H1 (cell line): ENCODE measurements at regions not wholly inside any gene's neighbourhood (a gene's known extent, or its start where the extent isn't known, plus 50 kb on each side); places are given as distances from the start of the nearest gene placed in this dataset.

ENCODE experiments used
- CTCF ChIA-PET: fragments of 300-600 bp; sonication (Branson Sonifier 250); formaldehyde crosslinking; loops from one replicate; lab custom pipeline; 2021; ENCODE audit not compliant: partially characterized antibody; lab: Charles Lee
- POLR2A ChIA-PET: fragments of 300-600 bp; sonication (Branson Sonifier 250); formaldehyde crosslinking; loops from one replicate; lab custom pipeline; 2021; ENCODE audit warnings: inconsistent platforms; ENCODE audit not compliant: partially characterized antibody; lab: Charles Lee
- DNase-seq, 2 experiments: peaks; one replicate each; pipeline versions ENCODE4 v3.0.0 to v3.0.0-alpha.2; 2010 to 2022; ENCODE audit warnings: low spot score in 2 of 2, low read depth in 1 of 2, mixed read lengths in 1 of 2
- FAIRE-seq: peaks from 2 replicates; lab custom pipeline; 2011; peaks lifted over from hg19 to GRCh38; lab: Jason Lieb, UNC
- H2AFZ ChIP-seq: 2 replicates; pipeline ENCODE4 v1.8.1; 2012; ENCODE audit warnings: low read length, inconsistent platforms
- H2AK5ac ChIP-seq: 2 replicates; pipeline ENCODE4 v1.6.1; 2013; ENCODE audit warnings: low read depth, low read length
- H2BK120ac ChIP-seq: replicated peaks from 2 replicates; pipeline ENCODE3; 2013; ENCODE audit warnings: low read depth, low read length, inconsistent platforms
- H2BK12ac ChIP-seq: 2 replicates; pipeline ENCODE4 v1.6.1; 2013; ENCODE audit warnings: low read depth, low read length
- H2BK15ac ChIP-seq: 2 replicates; pipeline ENCODE4 v1.6.1; 2013; ENCODE audit warnings: low read length
- H2BK20ac ChIP-seq: 2 replicates; pipeline ENCODE4 v1.6.1; 2013; ENCODE audit warnings: low read length
- H2BK5ac ChIP-seq: 2 replicates; pipeline ENCODE4 v1.6.1; 2013; ENCODE audit warnings: low read depth, low read length
- H3K14ac ChIP-seq: 2 replicates; pipeline ENCODE4 v1.6.1; 2013; ENCODE audit warnings: inconsistent platforms; ENCODE audit not compliant: insufficient read length
- H3K18ac ChIP-seq: 2 replicates; pipeline ENCODE4 v1.6.1; 2013; ENCODE audit warnings: low read length; ENCODE audit errors: extremely low read depth
- H3K23ac ChIP-seq: 2 replicates; pipeline ENCODE4 v1.6.1; 2013; ENCODE audit warnings: inconsistent platforms; ENCODE audit not compliant: insufficient read length
- H3K23me2 ChIP-seq: 2 replicates; pipeline ENCODE4 v1.6.1; 2013; ENCODE audit warnings: low read depth, low read length
- H3K27ac ChIP-seq: 2 replicates; pipeline ENCODE4 v1.6.1; 2011; ENCODE audit warnings: low read depth, low read length, inconsistent platforms
- H3K27me3 ChIP-seq, 4 experiments: replicated peaks in 1 of 4; 1 replicate in 1 of 4; 2 replicates in 3 of 4; pipeline versions ENCODE4 v1.6.1 to v1.8.1; 2011 to 2013; ENCODE audit warnings: low read length in 3 of 4, mild to moderate bottlenecking in 3 of 4, inconsistent platforms in 2 of 4, mixed read lengths in 2 of 4, moderate library complexity in 1 of 4; ENCODE audit not compliant: control insufficient read depth in 3 of 4, insufficient read depth in 3 of 4; ENCODE audit errors: extremely low read depth in 1 of 4
- H3K36me3 ChIP-seq, 4 experiments: 2 replicates each; pipeline versions ENCODE4 v1.6.1 to v1.8.1; 2011 to 2013; ENCODE audit warnings: mild to moderate bottlenecking in 4 of 4, low read length in 3 of 4, moderate library complexity in 2 of 4, control low read depth in 1 of 4, inconsistent platforms in 1 of 4; ENCODE audit not compliant: insufficient read depth in 4 of 4, control insufficient read depth in 2 of 4
- H3K4ac ChIP-seq: replicated peaks from 2 replicates; pipeline ENCODE3; 2013; ENCODE audit warnings: low read length, low read depth, mixed read lengths, inconsistent platforms; ENCODE audit not compliant: insufficient read length
- H3K4me1 ChIP-seq, 4 experiments: replicated peaks in 1 of 4; 1 replicate in 1 of 4; 2 replicates in 3 of 4; pipeline versions ENCODE4 v1.6.1 to v1.8.1; 2011 to 2013; ENCODE audit warnings: low read length in 3 of 4, inconsistent platforms in 2 of 4, mixed read lengths in 1 of 4; ENCODE audit not compliant: insufficient read depth in 4 of 4, control insufficient read depth in 3 of 4
- H3K4me2 ChIP-seq, 2 experiments: 2 replicates each; pipeline versions ENCODE4 v1.6.1 to v1.8.1; 2011 to 2013; ENCODE audit warnings: low read depth in 2 of 2, low read length in 2 of 2, control low read depth in 1 of 2, inconsistent platforms in 1 of 2, mild to moderate bottlenecking in 1 of 2; ENCODE audit not compliant: insufficient read depth in 1 of 2
- H3K4me3 ChIP-seq, 4 experiments: fragments of 200-600, 300-600 bp in 1 of 4; sonication (generic), shearing (Covaris generic), sonication (Bioruptor Twin) in 1 of 4; 2 replicates each; pipeline versions ENCODE4 v1.5.1 to v1.8.1; 2011 to 2016; ENCODE audit warnings: low read length in 4 of 4, low read depth in 3 of 4, control low read depth in 2 of 4, inconsistent platforms in 2 of 4, mild to moderate bottlenecking in 2 of 4, mixed read lengths in 1 of 4, moderate library complexity in 1 of 4; ENCODE audit not compliant: insufficient read depth in 2 of 4; ENCODE audit errors: extremely low read depth in 1 of 4
- H3K56ac ChIP-seq: replicated peaks from 2 replicates; pipeline ENCODE3; 2013; ENCODE audit warnings: low read depth, mild to moderate bottlenecking, mixed read lengths, low read length, inconsistent platforms; ENCODE audit not compliant: insufficient read length
- H3K79me1 ChIP-seq: 2 replicates; pipeline ENCODE4 v1.6.1; 2013; ENCODE audit warnings: low read depth, low read length, control low read depth
- H3K79me2 ChIP-seq, 2 experiments: 2 replicates each; pipeline versions ENCODE4 v1.6.1 to v1.8.1; 2012 to 2013; ENCODE audit warnings: low read length in 2 of 2, mild to moderate bottlenecking in 2 of 2, inconsistent platforms in 1 of 2; ENCODE audit not compliant: insufficient read depth in 2 of 2, control insufficient read depth in 1 of 2
- H3K9ac ChIP-seq, 4 experiments: replicated peaks in 1 of 4; 1 replicate in 1 of 4; 2 replicates in 3 of 4; pipeline versions ENCODE4 v1.6.1 to v1.8.1; 2011 to 2013; ENCODE audit warnings: low read depth in 3 of 4, low read length in 3 of 4, control low read depth in 2 of 4, mild to moderate bottlenecking in 2 of 4, moderate library complexity in 2 of 4, inconsistent platforms in 1 of 4; ENCODE audit errors: extremely low read depth in 1 of 4
- H3K9me3 ChIP-seq, 2 experiments: 2 replicates each; pipeline versions ENCODE4 v1.6.1 to v1.8.1; 2012 to 2013; ENCODE audit warnings: mild to moderate bottlenecking in 2 of 2, moderate library complexity in 2 of 2, control low read depth in 1 of 2, inconsistent platforms in 1 of 2, low read depth in 1 of 2, low read length in 1 of 2, mixed read lengths in 1 of 2; ENCODE audit not compliant: insufficient read depth in 2 of 2
- H4K20me1 ChIP-seq, 2 experiments: replicated peaks in 1 of 2; 2 replicates each; pipeline versions ENCODE3 to v1.8.1; 2011 to 2013; ENCODE audit warnings: inconsistent platforms in 2 of 2, low read length in 2 of 2, mild to moderate bottlenecking in 1 of 2; ENCODE audit not compliant: insufficient read depth in 2 of 2, control insufficient read depth in 1 of 2
- H4K5ac ChIP-seq: 2 replicates; pipeline ENCODE4 v1.6.1; 2013; ENCODE audit warnings: low read length, low read depth, mixed read lengths, inconsistent platforms; ENCODE audit not compliant: insufficient read length
- H4K8ac ChIP-seq: 2 replicates; pipeline ENCODE4 v1.8.0; 2013; ENCODE audit warnings: mild to moderate bottlenecking, moderate library complexity, low read length, inconsistent platforms; ENCODE audit not compliant: insufficient read depth; ENCODE audit errors: extremely low read depth
- H4K91ac ChIP-seq: replicated peaks from 2 replicates; pipeline ENCODE3; 2013; ENCODE audit warnings: low read length, mixed read lengths, inconsistent platforms; ENCODE audit not compliant: insufficient read length
- ASH2L ChIP-seq: fragments of 200-600, 300-600 bp; sonication (generic); IDR thresholded peaks from one replicate; pipeline ENCODE4 v1.7.1; 2017; ENCODE audit warnings: low read length
- CEBPB ChIP-seq: IDR thresholded peaks from 2 replicates; pipeline ENCODE4 v1.6.1; 2012; ENCODE audit warnings: low read depth, low read length
- EP300 ChIP-seq, 2 experiments: IDR thresholded peaks; 1 replicate in 1 of 2; 2 replicates in 1 of 2; pipeline ENCODE4 v1.6.1; 2011 to 2012; ENCODE audit warnings: low read depth in 2 of 2, low read length in 2 of 2, mild to moderate bottlenecking in 2 of 2, borderline replicate concordance in 1 of 2, inconsistent platforms in 1 of 2, moderate library complexity in 1 of 2
- KDM1A ChIP-seq: fragments of 200-600, 300-600 bp; sonication (generic); IDR thresholded peaks from 2 replicates; pipeline ENCODE4 v1.7.1; 2016; ENCODE audit warnings: mild to moderate bottlenecking, low read length, borderline replicate concordance
- MAFK ChIP-seq: IDR thresholded peaks from 2 replicates; pipeline ENCODE4 v1.6.1; 2012; ENCODE audit warnings: low read depth, mild to moderate bottlenecking, improper control_type of control experiment, low read length
- PHF8 ChIP-seq: fragments of 200-600 bp; sonication (generic); conservative IDR thresholded peaks from 2 replicates; pipeline ENCODE4 v1.7.1; 2012; ENCODE audit warnings: low read depth, mild to moderate bottlenecking, inconsistent platforms, low read length, moderate library complexity
- RFX5 ChIP-seq: IDR thresholded peaks from 2 replicates; pipeline ENCODE4 v1.6.1; 2011; ENCODE audit warnings: low read depth, low read length, improper control_type of control experiment, borderline replicate concordance
- RXRA ChIP-seq: IDR thresholded peaks from 2 replicates; pipeline ENCODE4 v1.6.1; 2011; ENCODE audit warnings: low read depth, mild to moderate bottlenecking, low read length, moderate library complexity; ENCODE audit not compliant: insufficient read depth
- SIX5 ChIP-seq: IDR thresholded peaks from 2 replicates; pipeline ENCODE4 v1.6.1; 2011; ENCODE audit warnings: mild to moderate bottlenecking, low read depth, low read length
- SP1 ChIP-seq: IDR thresholded peaks from 2 replicates; pipeline ENCODE4 v1.6.1; 2011; ENCODE audit warnings: low read depth, low read length
- SP2 ChIP-seq: IDR thresholded peaks from 2 replicates; pipeline ENCODE4 v1.6.1; 2012; ENCODE audit warnings: mild to moderate bottlenecking, low read length, inconsistent platforms
- SUZ12 ChIP-seq: fragments of 200-600 bp; sonication (generic); IDR thresholded peaks from 2 replicates; pipeline ENCODE4 v1.6.1; 2012; ENCODE audit warnings: mild to moderate bottlenecking, inconsistent platforms, low read length, moderate library complexity, mixed read lengths
- TAF1 ChIP-seq: IDR thresholded peaks from 2 replicates; pipeline ENCODE4 v1.6.1; 2011; ENCODE audit warnings: mild to moderate bottlenecking, low read depth, low read length
- ZNF274 ChIP-seq: IDR thresholded peaks from 2 replicates; pipeline ENCODE4 v1.7.0; 2012; ENCODE audit warnings: low read length, borderline replicate concordance; ENCODE audit errors: extremely low read depth
- WGBS, 2 experiments: shearing (Covaris generic) in 1 of 2; methylation state at CpG; one replicate each; pipeline versions ENCODE4 v1.1.6 to v1.1.7; 2013 to 2015; ENCODE audit warnings: low lambda C conversion rate in 2 of 2, mixed read lengths in 2 of 2, inconsistent platforms in 1 of 2, low coverage in 1 of 2, missing lambda C conversion rate in 1 of 2; ENCODE audit not compliant: insufficient replicate concordance in 2 of 2, insufficient coverage in 1 of 2, insufficient read length in 1 of 2; ENCODE audit errors: extremely low coverage in 1 of 2, missing lambda C conversion rate in 1 of 2; 5-methylcytosine and 5-hydroxymethylcytosine counted together
- TF ChIP-seq, protein P1 (sequence below): IDR thresholded peaks from 2 replicates; pipeline ENCODE4 v1.6.1; 2011; ENCODE audit warnings: low read depth, mild to moderate bottlenecking, low read length; ENCODE audit not compliant: insufficient read depth

DNA sequence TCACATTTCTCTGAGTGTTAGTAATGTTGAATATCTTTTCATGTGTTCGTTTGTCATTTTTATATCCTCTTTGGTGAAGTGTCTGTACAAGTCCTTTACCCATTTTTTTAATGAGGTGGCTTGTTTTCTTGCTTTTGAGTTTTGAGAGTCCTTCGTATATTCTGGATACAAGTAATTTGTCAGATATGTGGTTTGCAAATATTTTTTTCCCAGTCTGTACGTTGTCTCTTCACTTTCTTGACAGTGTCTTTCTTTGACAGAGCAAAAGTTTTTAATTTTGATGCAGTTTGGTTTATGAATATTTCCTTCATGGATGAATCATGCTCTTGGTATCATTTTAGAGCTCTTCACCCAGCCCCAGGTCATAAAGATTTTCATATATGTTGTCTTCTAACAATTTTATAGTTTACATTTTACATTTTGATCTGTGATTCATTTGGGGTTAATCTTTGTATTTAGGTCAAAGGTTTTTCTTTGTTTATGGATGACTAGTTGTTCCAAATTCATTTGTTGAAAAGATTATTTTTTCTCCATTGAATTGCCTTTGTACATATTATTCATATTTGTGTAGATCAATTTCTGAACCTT lies 152.5 kb downstream of the MRPL14 start:
- Histone ChIP-seq H3K79me2 (no peaks in the 10 kb centered on the region), H2BK120ac (no peak overlapping the region), H3K18ac (no peak overlapping the region), H4K8ac (no peak overlapping the region), H3K56ac (no peak overlapping the region), H3K79me1 (no peaks in the 10 kb centered on the region), H3K36me3 (no peaks in the 10 kb centered on the region), H4K5ac (no peak overlapping the region), H3K4me1 (peaks cover 0 to 2% (median 0%) of the 10 kb centered on the region in 4 experiments; a peak in 1 of 7 replicates), H3K4me3 (no peak overlapping the region), H2BK5ac (no peak overlapping the region), H3K23ac (no peak overlapping the region), H3K4ac (no peak overlapping the region), H2BK12ac (no peak overlapping the region), H3K9ac (no peak overlapping the region), H2BK20ac (no peak overlapping the region), H2AK5ac (no peak overlapping the region)
- CTCF ChIA-PET: no interaction called here
- WGBS, 2 experiments: 91% methylated on average over 3 of the region's 3 CpGs; no CpG with 5 or more reads in 1 of the 2 experiments
- TF ChIP-seq PHF8 (no peak), SP2 (no peak), ASH2L (no peak), TAF1 (no peak), MAFK (no peak), CEBPB (no peak), SIX5 (no peak), RFX5 (no peak), SUZ12 (no peak), ZNF274 (no peak), EP300 (IDR thresholded peaks at IDR 0.05; ENCODE audit: borderline replicate concordance in 1 of 2, low read depth in 2 of 2, low read length in 2 of 2) (no peak), KDM1A (no peak), SP1 (no peak), RXRA (no peak)
- TF ChIP-seq, protein P1, sequence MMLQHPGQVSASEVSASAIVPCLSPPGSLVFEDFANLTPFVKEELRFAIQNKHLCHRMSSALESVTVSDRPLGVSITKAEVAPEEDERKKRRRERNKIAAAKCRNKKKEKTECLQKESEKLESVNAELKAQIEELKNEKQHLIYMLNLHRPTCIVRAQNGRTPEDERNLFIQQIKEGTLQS: no peak
- TF ChIP-seq, all 59 proteins: peak for 0
- Histone ChIP-seq H2AFZ (no peak overlapping the region), H3K9me3 (no peaks in the 10 kb centered on the region), H4K20me1 (no peaks in the 10 kb centered on the region), H3K14ac (no peak overlapping the region), H3K23me2 (no peaks in the 10 kb centered on the region), H2BK15ac (no peak overlapping the region), H3K27me3 (no peaks in the 10 kb centered on the region), H3K4me2 (no peak overlapping the region), H3K27ac (no peak overlapping the region), H4K91ac (no peak overlapping the region)
- no peak for DNase-seq
- POLR2A ChIA-PET: no interaction called here
- no peak for FAIRE-seq
